Right lobe of liver (tissue), 4 donors: ENCODE measurements at regions not wholly inside any gene's neighbourhood (a gene's known extent, or its start where the extent isn't known, plus 50 kb on each side); places are given as distances from the start of the nearest gene placed in this dataset.

ENCODE experiments used
- POLR2A ChIP-seq: fragments of 450-650 bp; IDR thresholded peaks from one replicate; pipeline ENCODE4 v1.6.1; 2017; ENCODE audit warnings: antibody characterized with exemption, mild to moderate bottlenecking
- TF ChIP-seq, protein P1 (sequence below), 4 donors: fragments of 200-600 bp in 3 of 4; fragments of 450-650 bp in 1 of 4; IDR thresholded peaks; one replicate each; pipeline versions ENCODE4 v1.5.1 to v1.8.0; 2016 to 2022; ENCODE audit warnings: antibody characterized with exemption in 4 of 4, mild to moderate bottlenecking in 2 of 4
- donor health status: DM: no; HTN: no; CAD: no.
- donor health status: DM: no; HTN: no; CAD: no.
- donor health status: DM: no; HTN: yes; CAD: no.

GRCh38 chr1:101738475-101738874 lies 258.3 kb downstream of the OLFM3 start:
- TF ChIP-seq, protein P1, sequence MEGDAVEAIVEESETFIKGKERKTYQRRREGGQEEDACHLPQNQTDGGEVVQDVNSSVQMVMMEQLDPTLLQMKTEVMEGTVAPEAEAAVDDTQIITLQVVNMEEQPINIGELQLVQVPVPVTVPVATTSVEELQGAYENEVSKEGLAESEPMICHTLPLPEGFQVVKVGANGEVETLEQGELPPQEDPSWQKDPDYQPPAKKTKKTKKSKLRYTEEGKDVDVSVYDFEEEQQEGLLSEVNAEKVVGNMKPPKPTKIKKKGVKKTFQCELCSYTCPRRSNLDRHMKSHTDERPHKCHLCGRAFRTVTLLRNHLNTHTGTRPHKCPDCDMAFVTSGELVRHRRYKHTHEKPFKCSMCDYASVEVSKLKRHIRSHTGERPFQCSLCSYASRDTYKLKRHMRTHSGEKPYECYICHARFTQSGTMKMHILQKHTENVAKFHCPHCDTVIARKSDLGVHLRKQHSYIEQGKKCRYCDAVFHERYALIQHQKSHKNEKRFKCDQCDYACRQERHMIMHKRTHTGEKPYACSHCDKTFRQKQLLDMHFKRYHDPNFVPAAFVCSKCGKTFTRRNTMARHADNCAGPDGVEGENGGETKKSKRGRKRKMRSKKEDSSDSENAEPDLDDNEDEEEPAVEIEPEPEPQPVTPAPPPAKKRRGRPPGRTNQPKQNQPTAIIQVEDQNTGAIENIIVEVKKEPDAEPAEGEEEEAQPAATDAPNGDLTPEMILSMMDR (IDR thresholded peaks at IDR 0.05), result no peak
- no peak for TF ChIP-seq POLR2A
